CD4-positive, alpha-beta T cell treated with Interleukin-17A for 4 hours (primary cell): ENCODE measurements at regions not wholly inside any gene's neighbourhood (a gene's known extent, or its start where the extent isn't known, plus 50 kb on each side); places are given as distances from the start of the nearest gene placed in this dataset.
"Not testable (repeated sequence)": the region's sequence is repeated elsewhere in the genome, so short reads cannot be mapped to it uniquely, and the experiment has no call there.

Source experiments
- DNase-seq: peaks from one replicate; pipeline ENCODE4 v3.0.0-alpha.2; 2020; ENCODE audit warnings: mixed read lengths

DNA sequence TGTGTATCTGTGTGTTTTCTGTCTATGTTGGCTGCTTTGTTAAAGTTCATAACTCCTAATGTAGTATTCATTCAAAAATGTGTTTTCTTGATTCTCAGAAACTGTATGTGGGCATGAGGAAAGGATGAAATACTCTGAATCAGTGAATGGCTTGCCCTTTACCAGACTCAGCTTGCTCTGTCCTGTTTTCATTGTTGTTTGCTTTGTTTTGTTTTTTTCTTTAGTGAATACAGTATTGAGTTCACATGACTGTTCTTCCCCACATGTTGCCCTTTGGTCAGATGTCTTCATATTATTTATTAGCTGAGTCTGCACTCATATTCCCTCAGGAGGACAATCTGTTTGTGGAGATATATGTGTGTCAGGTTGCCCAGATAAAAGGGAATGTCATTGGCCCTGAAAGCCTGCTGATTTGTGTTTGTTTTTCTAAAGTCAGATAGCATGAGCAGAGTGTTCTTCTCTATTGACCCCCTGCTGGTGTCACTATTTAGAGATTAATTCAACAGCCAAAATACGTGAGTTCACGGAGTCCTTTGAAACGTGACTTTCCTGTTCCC lies 1184.4 kb downstream of the RPA4 start:
- no peak for DNase-seq

DNA sequence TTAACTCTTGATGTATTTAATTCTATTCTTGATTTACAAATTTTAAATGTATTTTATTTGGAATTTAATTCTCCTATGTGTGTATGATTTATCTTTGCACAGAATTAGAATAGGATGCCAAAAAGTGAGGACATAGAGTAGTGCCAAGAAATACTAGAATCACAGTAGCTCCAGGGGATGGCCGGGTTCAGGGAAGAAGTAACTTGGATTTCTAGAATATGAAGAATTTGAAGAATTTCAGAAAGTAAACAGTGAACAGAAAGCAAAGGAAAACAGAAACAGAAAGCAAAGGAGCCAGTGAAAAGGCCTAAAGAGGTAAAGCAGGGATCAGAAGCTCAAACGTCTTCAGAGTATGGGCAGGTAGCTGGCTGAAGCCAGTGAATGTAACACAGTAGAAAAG lies 1187.6 kb downstream of the RPA4 start:
- DNase-seq: no peak

DNA sequence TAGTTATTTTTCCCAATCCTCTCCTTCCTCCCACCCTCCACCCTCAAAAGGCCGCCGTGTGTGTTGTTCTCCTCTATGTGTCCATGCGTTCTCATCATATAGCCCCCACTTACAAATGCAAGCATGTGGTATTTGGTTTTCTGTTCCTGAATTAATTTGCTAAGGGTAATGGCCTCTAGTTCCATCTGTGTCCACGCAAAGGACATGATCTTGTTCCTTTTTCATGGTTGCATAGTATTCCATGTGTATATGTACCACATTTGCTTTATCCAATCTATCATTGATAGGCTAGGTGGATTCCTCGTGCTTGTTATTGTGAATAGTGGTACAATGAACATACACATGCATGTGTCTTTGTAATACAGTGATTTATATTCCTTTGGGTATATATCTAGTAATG lies 1193.7 kb downstream of the RPA4 start:
- no peak for DNase-seq

DNA sequence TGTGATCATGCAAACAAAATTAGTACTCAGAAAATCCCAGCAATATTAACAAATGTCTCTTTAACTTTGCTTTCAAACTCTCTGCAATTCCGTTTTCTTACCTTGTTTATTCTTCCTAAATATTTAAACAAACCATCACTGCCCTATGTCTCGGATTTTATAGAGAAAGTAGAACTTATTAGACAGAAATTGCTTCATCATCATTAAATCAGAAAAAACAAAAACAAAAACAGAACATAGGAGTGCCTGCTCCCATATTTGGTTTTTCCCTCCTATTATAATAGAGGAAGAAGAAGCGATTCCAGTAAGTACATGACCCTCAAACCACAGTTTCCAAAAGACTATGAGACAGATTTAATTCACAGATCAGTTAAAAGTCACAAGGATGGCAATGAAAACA lies 1228.0 kb downstream of the RPA4 start:
- no peak for DNase-seq

DNA sequence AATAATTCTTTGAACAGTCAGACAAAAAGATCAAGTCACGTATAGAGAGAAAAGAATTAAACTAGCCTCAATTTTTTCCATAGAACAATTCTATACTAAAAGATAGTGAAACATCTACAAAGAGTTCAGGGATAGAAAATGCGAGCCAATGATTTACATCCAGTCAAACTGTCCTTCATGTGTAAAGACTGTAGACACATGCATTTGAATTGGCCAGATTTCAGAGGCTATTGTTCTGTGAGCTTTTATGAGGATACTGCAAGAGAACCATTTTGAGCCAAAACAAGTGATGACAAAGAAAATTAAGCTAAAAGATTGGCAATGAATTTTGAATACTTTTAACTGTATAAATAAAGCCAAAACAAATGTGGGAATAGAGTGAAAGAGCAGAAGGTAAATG lies 1230.3 kb downstream of the RPA4 start:
- no peak for DNase-seq

DNA sequence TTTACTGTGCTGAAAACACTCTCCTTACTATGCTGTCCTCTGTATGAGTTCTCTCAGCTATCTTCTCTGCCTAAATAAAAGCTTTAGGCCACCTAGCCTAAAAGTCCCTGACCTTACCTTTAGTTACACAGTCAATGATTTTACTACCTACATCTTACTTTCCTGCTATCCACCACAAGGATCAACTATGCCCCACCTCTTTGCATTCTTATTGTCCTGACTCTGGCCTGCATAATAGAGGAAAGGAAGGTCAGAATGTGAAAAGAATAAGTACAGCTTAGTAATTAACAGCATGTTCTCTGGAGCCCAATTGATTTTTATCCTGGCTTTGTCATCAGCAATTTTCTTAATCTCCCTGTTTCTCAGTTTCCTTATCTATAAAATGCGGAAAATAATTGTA lies 1257.8 kb downstream of the RPA4 start:
- no peak for DNase-seq

DNA sequence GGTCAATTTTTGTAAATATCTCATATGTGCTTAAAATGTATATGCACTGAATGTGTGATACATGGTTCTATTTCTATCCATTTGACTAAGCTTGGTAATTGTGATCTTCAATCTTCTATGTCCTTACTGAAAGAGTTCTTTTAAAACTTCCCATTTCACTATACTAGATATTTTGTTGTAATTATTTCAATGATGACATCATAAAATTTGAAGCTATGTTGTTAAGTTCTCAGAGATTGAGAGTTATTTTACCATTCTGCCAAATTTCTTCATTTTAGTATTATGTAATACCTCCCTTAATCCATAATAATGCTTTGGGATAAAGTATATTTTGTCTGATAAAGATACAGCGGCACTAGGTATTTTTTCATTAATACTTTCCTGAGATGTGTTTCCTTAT lies 1307.3 kb downstream of the RPA4 start:
- no peak for DNase-seq

DNA sequence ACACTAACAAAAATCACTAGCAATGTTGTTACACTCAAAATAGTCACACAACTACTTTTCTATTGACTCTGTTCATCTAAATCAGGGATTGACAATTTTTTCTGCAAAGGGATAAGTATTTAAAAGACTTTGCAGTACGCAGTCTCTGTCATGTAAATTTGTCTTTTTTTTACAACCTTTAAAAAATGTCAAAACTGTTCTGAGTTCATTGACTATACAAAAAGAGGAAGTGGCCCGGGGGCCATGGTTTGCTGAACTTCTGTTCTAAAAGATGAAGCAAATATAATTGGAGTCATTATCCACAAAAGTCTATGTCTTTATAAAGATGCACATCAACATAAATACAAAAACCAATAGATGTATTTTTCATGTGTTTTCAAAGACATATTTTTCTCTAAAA lies 1310.3 kb downstream of the RPA4 start:
- DNase-seq: no peak

DNA sequence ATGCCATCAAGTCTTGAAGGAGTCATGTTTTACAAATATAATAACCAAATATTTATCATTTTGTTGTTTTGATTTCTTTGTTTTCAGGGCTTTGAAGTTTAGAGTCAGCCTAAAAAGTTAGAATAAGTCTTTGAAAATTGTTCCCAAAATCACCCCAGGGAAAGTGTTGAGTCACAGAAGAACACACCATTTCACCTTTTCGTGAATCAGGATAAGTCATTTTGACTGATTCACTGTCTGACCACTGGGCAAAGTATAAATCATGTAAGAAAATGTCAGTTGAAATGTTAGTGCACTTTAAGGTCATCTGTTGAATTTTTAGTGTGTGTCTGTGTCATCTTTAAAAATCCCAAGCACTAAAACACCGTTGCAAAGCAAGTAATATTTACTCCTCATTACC lies 1320.1 kb downstream of the RPA4 start:
- DNase-seq: no peak

DNA sequence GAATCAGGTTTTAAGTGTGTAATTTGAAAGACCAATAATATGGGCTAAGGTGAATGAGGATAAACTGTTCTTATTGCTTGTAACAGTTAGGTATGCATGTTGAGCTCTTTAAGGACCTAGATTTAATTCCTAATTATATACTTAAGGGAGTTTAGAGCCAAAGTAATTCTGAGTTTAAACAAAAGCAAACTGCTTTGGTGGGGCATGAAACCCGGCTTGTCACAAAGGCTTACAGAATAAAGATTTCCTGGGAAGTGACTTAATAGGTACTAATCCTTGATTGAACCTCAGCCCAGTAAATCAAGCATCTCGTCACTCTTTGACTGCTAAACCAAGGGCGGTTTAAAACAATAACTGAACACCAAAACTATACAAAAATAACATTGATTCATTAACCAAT lies 1324.2 kb downstream of the RPA4 start:
- DNase-seq: no peak

DNA sequence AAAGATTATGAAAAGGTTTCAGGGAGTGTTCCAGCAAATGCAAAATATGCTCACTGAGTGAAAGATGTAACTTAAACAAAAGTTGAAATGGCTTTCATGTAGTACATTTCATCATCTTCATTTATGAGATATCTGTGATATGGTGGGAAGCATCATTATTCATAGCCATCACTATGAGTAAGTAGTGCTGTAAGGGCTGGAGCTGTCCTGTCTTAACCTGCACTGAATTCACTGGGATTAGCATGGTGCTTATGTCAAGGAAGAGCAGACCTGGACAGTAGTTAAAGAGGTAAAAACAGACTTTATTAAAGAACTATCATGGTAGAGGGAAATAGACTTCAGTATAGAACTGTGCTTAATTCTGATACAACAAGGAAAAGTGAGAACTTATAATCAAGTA lies 1347.3 kb downstream of the RPA4 start:
- no peak for DNase-seq

DNA sequence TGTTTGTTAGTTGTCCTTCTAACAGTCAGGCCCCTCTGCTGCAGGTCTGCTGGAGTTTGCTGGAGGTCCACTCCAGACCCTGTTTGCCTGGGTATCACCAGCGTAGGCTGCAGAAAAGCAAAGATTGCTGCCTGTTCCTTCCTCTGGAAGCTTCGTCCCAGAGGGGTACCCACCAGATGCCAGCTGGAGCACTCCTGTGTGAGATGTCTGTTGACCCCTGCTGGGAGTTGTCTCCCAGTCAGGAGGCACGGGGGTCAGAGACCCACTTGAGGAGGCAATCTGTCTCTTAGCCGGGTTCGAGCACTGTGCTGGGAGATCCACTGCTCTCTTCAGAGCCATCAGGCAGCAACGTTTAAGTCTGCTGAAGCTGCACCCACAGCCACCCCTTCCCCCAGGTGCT lies 1356.4 kb downstream of the RPA4 start:
- DNase-seq: not testable (repeated sequence)

DNA sequence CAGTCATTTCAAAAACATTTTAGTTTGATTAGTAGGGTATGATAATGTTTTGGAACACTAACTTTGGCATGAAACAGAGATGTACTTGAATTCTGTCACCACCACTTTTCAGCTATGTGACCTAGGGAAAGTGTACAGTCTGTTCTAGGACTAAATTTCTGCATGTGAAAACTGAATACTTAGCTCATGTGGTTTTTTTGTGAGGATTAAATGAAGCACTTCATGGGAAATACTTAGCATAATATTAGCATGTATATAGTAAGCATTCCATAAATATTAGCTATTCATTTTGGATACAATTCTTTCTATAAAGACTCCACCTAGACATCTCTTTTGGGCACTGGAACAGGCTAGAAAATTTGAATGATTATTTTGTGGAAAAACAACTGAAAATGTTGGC lies 1379.4 kb downstream of the RPA4 start:
- DNase-seq: no peak

DNA sequence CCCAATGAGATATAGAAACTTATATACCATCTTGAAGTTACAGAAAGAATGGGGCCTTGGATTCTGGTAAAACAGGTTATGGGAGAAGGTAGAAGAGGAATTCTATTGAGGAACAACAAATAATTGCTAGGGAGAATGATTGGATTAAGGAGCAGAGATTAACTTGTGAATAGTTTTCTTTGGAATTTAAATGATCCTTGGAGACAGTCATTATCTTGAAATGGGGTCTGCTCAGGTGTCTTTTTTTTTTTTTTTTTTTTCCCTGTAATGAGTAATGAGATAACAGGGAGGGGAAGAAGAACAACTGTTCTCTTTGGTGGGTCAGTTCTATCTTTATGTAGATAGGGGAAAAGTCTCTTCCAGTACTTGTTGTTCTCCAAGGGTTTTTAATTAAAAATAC lies 1406.0 kb downstream of the RPA4 start:
- no peak for DNase-seq

DNA sequence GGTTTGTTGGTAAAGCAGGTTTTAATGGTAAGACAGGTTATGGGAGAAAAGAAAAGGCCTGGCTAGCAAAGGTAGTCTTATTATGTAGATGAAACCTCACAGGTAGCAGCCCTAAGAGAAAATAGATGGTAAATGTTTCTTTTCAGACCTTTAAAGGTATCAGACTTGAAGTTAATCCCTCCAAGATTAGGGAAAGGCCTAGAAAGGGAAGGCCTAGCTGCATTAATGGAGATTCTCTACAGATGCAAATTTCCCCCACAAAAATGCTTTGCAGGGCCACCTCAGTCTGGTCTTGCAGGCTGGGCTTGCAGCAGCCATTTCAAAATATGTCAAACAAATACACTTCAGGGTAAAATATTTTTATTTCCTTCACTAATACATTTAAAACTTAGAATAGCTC lies 1410.6 kb downstream of the RPA4 start:
- DNase-seq: no peak

DNA sequence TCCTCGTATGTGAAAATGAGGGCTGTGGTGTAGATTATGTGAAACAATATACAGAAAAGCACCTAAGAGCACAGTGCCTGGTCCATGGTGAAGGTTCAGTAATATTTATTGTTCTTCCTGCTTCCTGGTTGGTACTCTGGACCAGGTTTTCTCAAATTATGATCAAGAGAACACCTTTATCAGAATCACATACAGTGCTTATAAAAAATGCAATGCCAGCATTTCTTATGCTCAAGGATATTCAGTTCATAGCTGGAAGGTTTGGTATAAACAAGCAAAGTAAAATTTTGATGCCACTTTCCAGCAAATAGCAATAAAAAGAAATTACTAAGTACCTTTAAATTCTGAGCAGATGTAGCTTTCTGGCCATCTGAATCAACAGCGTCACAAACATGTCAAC lies 1412.4 kb downstream of the RPA4 start:
- DNase-seq: no peak

DNA sequence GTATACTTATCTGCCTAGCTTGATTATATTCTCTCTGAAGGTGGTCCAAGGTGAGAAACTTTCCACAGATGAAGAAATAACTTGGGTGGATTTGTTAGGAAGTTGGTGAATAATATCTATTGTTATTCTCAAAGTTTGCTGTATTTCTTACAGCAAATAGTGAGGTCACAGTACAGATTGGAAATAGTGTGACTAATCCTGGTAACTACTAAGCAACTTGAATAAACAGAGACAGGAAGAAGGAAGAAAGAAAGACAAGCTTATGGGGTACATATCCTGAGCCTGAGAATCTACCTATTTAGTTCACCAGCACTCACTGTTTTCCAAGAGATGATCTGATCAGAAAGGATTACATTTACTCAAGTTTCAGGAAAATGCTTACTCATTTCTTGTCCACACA lies 1416.1 kb downstream of the RPA4 start:
- no peak for DNase-seq

DNA sequence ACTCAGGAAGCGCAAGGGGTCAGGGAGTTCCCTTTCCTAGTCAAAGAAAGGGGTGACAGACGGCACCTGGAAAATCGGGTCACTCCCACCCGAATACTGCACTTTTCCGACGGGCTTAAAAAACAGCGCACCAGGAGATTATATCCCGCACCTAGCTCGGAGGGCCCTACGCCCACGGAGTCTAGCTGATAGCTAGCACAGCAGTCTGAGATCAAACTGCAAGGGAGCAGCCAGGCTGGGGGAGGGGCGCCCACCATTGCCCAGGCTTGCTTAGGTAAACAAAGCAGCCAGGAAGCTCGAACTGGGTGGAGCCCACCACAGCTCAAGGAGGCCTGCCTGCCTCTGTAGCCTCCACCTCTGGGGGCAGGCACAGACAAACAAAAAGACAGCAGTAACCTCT lies 1416.8 kb downstream of the RPA4 start:
- not testable (repeated sequence) for DNase-seq

DNA sequence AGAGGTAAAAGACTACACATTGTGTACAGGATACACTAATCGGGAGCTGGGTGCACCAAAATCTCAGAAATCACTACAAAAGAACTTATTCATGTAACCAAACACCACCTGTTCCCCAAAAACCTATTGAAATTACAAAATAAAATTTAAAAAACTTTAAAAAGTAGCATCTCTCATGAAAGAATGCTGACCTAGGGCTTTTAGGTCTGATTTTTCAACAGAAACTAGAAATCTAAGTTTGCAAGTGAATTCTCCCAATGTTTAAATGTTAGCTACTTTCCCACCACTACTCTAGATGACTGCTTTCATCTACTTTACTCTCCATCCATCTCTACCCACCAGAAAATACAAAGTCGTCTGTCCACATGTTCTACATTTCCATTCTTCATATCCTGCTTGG lies 1447.7 kb downstream of the RPA4 start:
- DNase-seq: no peak

DNA sequence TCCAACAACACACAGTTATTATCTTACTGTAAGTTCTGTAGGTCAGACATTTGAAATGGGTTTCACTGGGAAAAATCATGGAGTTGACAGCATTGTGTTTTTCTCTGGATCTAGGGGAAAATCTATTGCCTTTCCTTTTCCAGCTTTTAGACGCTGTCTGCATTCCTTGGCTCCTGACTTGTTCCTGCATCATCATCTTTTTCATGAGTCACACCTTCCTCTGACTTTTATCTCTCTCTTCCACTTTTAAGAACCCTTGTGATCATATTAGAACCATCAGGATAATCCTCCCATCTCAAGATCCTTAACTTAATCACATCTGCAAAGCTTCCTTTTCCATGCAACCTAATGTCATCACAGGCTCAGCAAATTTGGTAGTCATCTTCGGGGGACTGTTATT lies 1454.8 kb downstream of the RPA4 start:
- no peak for DNase-seq

DNA sequence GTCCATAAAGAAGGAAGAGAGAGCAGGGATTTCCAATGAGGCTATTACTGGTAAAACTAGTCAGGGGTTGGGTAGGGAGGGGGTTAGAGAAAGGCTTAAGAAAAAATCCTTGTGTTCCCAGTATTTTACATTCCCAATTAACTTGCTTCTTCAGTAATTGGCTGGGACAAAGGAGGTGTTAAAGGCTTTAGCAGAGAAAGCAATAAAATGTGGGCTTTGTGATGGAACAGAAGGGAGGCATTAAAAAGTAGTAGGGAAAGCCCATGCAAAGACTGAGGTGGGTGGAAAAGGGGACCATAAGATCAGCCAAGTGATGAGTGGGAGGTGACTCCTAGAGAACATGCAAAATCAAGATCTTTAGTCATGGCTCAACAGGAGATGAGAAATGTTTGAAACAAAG lies 1467.2 kb downstream of the RPA4 start:
- no peak for DNase-seq

DNA sequence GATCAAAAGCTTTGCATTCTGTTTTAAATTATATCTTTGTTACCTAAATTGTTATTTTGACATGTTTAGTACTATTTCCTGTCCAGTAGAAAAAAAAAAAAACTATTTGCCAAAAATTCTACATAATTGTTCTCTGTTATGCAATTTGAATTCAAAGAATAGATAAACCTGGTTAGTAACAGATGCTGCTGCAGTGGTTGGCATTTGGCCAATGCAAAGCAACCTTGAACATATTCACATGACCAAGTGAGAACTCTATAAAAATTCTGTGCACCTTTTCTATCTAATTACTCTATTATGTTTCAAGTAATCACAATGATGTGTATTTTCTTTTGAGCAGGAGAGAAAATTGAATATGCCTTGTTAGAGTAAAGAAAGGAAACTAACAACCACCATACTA lies 1473.4 kb downstream of the RPA4 start:
- DNase-seq: no peak

DNA sequence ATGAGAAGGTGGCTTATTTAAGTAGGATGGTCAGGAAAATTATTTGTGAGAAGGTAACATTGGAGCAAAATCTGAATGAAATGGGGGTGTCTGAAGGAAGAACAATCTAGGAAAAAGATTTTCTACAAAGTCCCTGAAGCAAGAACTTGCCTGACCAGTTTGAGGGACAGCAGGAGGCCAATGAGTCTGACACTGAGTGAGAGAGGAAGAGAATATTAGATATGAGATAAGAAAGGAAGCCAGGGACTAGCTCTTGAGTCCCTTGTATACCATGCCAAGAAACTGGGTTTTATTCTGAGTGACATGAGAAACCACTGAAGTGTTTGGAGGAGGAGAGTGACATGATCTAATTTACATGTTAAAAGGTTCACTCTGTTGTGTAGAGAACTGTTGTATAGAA lies 1478.9 kb downstream of the RPA4 start:
- no peak for DNase-seq

DNA sequence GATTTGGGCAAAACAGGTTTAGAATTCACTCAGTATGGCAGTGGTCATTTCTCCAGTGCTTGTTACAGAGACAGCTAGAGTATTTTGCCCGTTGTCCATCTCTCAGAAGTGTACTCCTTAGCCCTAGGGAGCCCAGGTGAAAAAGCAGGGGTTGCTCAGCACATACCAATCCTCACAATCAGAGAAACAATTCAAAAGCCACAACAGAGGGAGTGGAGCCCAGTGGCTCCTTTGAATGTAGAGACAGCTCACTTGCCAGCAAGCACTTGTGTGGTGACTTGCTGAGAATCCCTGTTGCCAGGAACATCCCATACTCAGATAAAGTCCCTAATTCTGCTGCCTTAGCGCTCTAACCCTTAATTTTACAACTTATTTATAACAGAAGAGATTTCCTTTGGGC lies 1488.3 kb downstream of the RPA4 start:
- no peak for DNase-seq

DNA sequence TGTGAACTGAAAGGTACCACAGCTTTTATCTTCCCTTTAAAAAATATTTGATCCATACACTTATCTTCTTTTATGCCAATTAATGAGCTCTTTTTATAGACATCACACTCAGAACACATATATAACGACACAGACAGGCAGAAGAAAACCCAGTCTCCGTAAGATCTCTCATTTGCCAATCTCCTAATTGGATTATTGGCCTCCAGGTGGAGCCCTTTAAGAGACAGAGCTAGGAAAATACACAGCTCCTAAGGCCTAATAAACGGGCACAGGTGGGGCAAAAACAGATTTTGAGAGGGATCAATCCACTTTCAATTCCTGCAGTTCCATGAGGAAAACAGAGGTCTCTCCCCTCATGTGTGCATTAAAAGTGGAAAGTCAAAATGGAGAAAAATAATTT lies 1495.4 kb downstream of the RPA4 start:
- DNase-seq: no peak

DNA sequence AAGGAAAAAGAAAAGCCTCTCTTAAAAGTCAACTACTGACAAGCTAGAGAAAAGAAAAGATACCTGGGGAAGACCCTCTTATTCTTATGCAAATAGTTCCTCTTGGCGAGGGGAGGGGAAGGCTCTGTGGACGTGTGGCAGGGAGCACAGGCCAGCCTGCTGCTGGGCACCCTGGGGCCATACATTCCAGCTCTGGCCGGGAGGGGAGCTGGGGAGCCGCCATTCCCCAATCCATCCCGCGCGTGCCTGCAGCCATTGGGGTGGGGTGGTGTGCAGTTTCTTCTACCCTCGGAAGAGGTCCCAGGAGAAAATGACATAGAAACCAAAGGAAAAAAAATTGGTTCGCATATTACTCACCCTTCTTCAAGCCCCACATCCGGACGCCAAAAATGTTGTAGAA lies 1496.4 kb downstream of the RPA4 start:
- DNase-seq: no peak
